OCI-LY7 (cell line): ENCODE measurements at regions not wholly inside any gene's neighbourhood (a gene's known extent, or its start where the extent isn't known, plus 50 kb on each side); places are given as distances from the start of the nearest gene placed in this dataset.

Source experiments
- BruUV-seq: library from RNA; stranded (reverse); fragments of 400-500 nt; replicated peaks from 2 replicates; lab custom pipeline; 2021; lab: Mats Ljungman, UMichigan
- CTCF ChIA-PET: fragments of 300-600 bp; sonication (Branson Sonifier 250); formaldehyde crosslinking; loops from one replicate; lab custom pipeline; 2022; ENCODE audit warnings: antibody characterized with exemption; ENCODE audit not compliant: unreplicated experiment; lab: Charles Lee
- POLR2A ChIA-PET: fragments of 300-600 bp; sonication (Branson Sonifier 250); formaldehyde crosslinking; loops from one replicate; lab custom pipeline; 2022; ENCODE audit warnings: antibody characterized with exemption; lab: Charles Lee
- DNase-seq: peaks from one replicate; pipeline ENCODE4 v3.0.0-alpha.2; 2015; ENCODE audit warnings: low spot score
- H2AFZ ChIP-seq: fragments of 200-600 bp; sonication (generic), shearing (Covaris generic); 2 replicates; pipeline ENCODE4 v1.6.1; 2014; ENCODE audit warnings: mild to moderate bottlenecking, antibody characterized with exemption, low read length, moderate library complexity
- H3K27ac ChIP-seq: fragments of 200-600 bp; sonication (generic); 2 replicates; pipeline ENCODE4 v1.5.1; 2014; ENCODE audit warnings: mixed run types, low read depth, mild to moderate bottlenecking, moderate library complexity, low read length, inconsistent platforms; ENCODE audit not compliant: poor library complexity, severe bottlenecking
- H3K36me3 ChIP-seq: fragments of 200-600 bp; sonication (generic); 2 replicates; pipeline ENCODE4 v1.6.1; 2014; ENCODE audit warnings: mild to moderate bottlenecking, antibody characterized with exemption, low read length, moderate library complexity, mixed read lengths; ENCODE audit not compliant: insufficient read depth
- H3K4me1 ChIP-seq: fragments of 200-600 bp; sonication (generic); 2 replicates; pipeline ENCODE4 v1.5.1; 2014; ENCODE audit warnings: mild to moderate bottlenecking, low read length; ENCODE audit not compliant: insufficient read depth, poor library complexity, severe bottlenecking
- H3K4me2 ChIP-seq: fragments of 200-600 bp; sonication (generic); 2 replicates; pipeline ENCODE4 v1.6.1; 2014; ENCODE audit warnings: mild to moderate bottlenecking, low read length
- H3K4me3 ChIP-seq: fragments of 200-600 bp; sonication (generic); 2 replicates; pipeline ENCODE4 v1.5.1; 2014; ENCODE audit warnings: mild to moderate bottlenecking, low read depth, low read length; ENCODE audit not compliant: poor library complexity, severe bottlenecking
- H3K79me2 ChIP-seq: fragments of 200-600 bp; sonication (generic); 2 replicates; pipeline ENCODE4 v1.6.1; 2016; ENCODE audit warnings: low read depth, mild to moderate bottlenecking, low read length, moderate library complexity, mixed read lengths; ENCODE audit not compliant: insufficient read depth
- H3K9me2 ChIP-seq: fragments of 200-600 bp; sonication (generic); 2 replicates; pipeline ENCODE4 v1.6.1; 2016; ENCODE audit warnings: mild to moderate bottlenecking, low read length, mixed read lengths; ENCODE audit not compliant: insufficient read depth
- H3K9me3 ChIP-seq: fragments of 200-600 bp; sonication (generic); 2 replicates; pipeline ENCODE4 v1.6.1; 2014; ENCODE audit warnings: mild to moderate bottlenecking, mixed run types, low read length, mixed read lengths
- H4K20me1 ChIP-seq: fragments of 200-600 bp; sonication (generic); 2 replicates; pipeline ENCODE4 v1.6.1; 2014; ENCODE audit warnings: mild to moderate bottlenecking, antibody characterized with exemption, low read length, moderate library complexity, mixed read lengths; ENCODE audit not compliant: insufficient read depth
- EZH2phosphoT487 ChIP-seq: fragments of 200-600 bp; sonication (generic); IDR thresholded peaks from 2 replicates; pipeline ENCODE4 v1.6.1; 2018; ENCODE audit warnings: low read depth, borderline replicate concordance, mild to moderate bottlenecking, mixed run types, antibody characterized with exemption, low read length, moderate library complexity, mixed read lengths
- intact Hi-C: fragments of 100-400 bp; cut with micrococcal nuclease; formaldehyde crosslinking; loops from one replicate; pipeline ENCODE4 v1.10.0; 2022; ENCODE audit not compliant: unreplicated experiment
- TF ChIP-seq, protein P1 (sequence below): fragments of 200-600 bp; sonication (generic); conservative IDR thresholded peaks from 2 replicates; pipeline ENCODE4 v1.5.1; 2014; ENCODE audit warnings: mild to moderate bottlenecking, antibody characterized with exemption, low read length, moderate library complexity, mixed read lengths

DNA sequence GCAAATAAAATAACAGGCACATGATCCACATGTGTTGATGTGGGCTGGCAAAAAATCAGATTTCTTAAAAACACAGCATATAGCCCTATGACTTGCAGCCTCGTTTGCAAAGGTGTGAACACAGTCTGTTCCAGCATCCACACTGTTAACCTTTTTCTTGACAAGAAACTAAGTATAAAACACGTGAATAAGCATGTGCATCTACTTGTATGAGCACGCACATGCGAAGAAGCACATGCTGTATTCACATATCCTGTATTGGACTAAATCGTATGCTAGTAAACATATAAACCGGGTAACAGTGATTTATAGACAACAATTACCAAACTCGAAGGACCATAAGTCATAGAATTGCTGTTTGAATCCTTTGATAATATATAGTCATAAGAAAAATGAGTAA lies 218.7 kb downstream of the HDGFL1 start:
- H3K4me3 ChIP-seq: no peak overlapping the region
- H3K79me2 ChIP-seq: no peaks in the 10 kb centered on the region
- intact Hi-C loops: no loop called here
- BruUV-seq: no TSS peak
- no peaks in the 10 kb centered on the region for H3K9me2 ChIP-seq
- no peak for TF ChIP-seq EZH2phosphoT487
- TF ChIP-seq, protein P1, sequence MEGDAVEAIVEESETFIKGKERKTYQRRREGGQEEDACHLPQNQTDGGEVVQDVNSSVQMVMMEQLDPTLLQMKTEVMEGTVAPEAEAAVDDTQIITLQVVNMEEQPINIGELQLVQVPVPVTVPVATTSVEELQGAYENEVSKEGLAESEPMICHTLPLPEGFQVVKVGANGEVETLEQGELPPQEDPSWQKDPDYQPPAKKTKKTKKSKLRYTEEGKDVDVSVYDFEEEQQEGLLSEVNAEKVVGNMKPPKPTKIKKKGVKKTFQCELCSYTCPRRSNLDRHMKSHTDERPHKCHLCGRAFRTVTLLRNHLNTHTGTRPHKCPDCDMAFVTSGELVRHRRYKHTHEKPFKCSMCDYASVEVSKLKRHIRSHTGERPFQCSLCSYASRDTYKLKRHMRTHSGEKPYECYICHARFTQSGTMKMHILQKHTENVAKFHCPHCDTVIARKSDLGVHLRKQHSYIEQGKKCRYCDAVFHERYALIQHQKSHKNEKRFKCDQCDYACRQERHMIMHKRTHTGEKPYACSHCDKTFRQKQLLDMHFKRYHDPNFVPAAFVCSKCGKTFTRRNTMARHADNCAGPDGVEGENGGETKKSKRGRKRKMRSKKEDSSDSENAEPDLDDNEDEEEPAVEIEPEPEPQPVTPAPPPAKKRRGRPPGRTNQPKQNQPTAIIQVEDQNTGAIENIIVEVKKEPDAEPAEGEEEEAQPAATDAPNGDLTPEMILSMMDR: no peak
- H3K4me1 ChIP-seq: no peaks in the 10 kb centered on the region
- no peaks in the 10 kb centered on the region for H4K20me1 ChIP-seq
- H3K36me3 ChIP-seq: no peaks in the 10 kb centered on the region
- CTCF ChIA-PET: no interaction called here
- no peaks in the 10 kb centered on the region for H3K9me3 ChIP-seq
- POLR2A ChIA-PET: interaction anchor here (0.7 kb wide), 1 partner anchor 184 kb away, joined by 3 read pairs; no protein-coding TSS in a partner anchor
- no peak overlapping the region for H3K4me2 ChIP-seq
- DNase-seq: no peak
- no peak overlapping the region for H3K27ac ChIP-seq
- H2AFZ ChIP-seq: no peak overlapping the region

DNA sequence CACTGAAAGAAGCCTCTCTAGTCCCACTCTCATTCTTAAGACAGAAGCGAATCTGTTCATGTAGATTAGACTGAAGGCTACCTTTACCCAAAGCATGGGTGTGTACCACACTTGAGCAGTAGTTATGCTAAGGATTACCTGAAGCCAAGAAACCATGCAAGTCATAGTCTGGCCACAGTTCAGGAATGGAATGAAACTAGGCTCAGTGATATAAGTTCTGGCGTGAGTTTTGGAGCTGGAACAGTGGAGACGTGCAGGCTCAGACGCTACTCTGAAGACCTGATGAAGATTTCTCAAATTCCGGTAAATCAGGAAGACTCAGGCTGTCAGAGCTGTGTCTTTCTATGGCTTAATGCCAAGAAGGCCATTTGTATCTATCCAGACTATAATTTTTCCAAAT lies 219.9 kb downstream of the HDGFL1 start:
- no peak overlapping the region for H3K4me3 ChIP-seq
- DNase-seq: no peak
- no peak overlapping the region for H3K4me2 ChIP-seq
- TF ChIP-seq EZH2phosphoT487: no peak
- TF ChIP-seq, protein P1: no peak
- no peaks in the 10 kb centered on the region for H4K20me1 ChIP-seq
- CTCF ChIA-PET: no interaction called here
- no peak overlapping the region for H2AFZ ChIP-seq
- intact Hi-C loops: no loop called here
- no peaks in the 10 kb centered on the region for H3K79me2 ChIP-seq
- POLR2A ChIA-PET: no interaction called here
- H3K4me1 ChIP-seq: no peaks in the 10 kb centered on the region
- H3K9me3 ChIP-seq: 0 out of 2 replicates have a peak, but pooled peaks cover under 1% of the 10 kb centered on the region
- BruUV-seq: no TSS peak
- H3K36me3 ChIP-seq: no peaks in the 10 kb centered on the region
- H3K9me2 ChIP-seq: no peaks in the 10 kb centered on the region
- no peak overlapping the region for H3K27ac ChIP-seq

GRCh38 chr6:22794844-22795243 lies 225.5 kb downstream of the HDGFL1 start:
- no peak overlapping the region for H2AFZ ChIP-seq
- no peaks in the 10 kb centered on the region for H3K9me2 ChIP-seq
- no peaks in the 10 kb centered on the region for H3K79me2 ChIP-seq
- H3K4me1 ChIP-seq: no peaks in the 10 kb centered on the region
- ChIA-PET CTCF (no interaction called here), POLR2A (no interaction called here)
- H3K9me3 ChIP-seq: peaks cover 7% of the 10 kb centered on the region; the same call in 1 of the 2 replicates
- H3K4me3 ChIP-seq: no peak overlapping the region
- BruUV-seq: no TSS peak
- no peak for DNase-seq
- H3K4me2 ChIP-seq: no peak overlapping the region
- no peaks in the 10 kb centered on the region for H3K36me3 ChIP-seq
- intact Hi-C loops: no loop called here
- H4K20me1 ChIP-seq: no peaks in the 10 kb centered on the region
- no peak overlapping the region for H3K27ac ChIP-seq
- no peak for TF ChIP-seq EZH2phosphoT487
- TF ChIP-seq, protein P1: no peak
